GM10266 (cell line): ENCODE measurements at regions not wholly inside any gene's neighbourhood (a gene's known extent, or its start where the extent isn't known, plus 50 kb on each side); places are given as distances from the start of the nearest gene placed in this dataset.

Experiments
- DNase-seq: peaks from one replicate; pipeline ENCODE4 v3.0.0; 2012; ENCODE audit errors: extremely low spot score
- TF ChIP-seq, protein P1 (sequence below): IDR thresholded peaks from 2 replicates; pipeline ENCODE4 v1.5.1; 2012; ENCODE audit warnings: mild to moderate bottlenecking, low read depth; ENCODE audit not compliant: control insufficient read depth, insufficient read depth; ENCODE audit errors: missing control alignments

DNA sequence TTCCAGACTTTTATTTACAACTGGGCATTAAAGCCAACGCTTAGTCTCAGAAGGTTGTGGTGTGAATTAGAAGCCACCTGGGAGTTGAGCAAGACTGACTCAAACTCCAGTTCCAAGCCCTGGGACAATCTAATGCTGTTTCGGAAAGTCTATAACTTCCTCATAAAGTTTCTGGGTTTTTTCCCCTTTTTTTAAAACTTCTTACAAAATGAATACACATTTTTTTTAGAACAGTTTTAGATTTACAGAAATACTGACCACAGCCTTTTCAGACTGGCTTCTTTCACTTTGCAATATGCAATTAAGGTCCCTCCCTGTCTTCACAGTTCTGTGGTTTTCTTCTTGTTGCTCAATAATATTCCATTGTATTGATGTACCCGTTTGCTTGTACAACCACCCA is 115.9 kb upstream of the TWIST2 start:
- TF ChIP-seq, protein P1, sequence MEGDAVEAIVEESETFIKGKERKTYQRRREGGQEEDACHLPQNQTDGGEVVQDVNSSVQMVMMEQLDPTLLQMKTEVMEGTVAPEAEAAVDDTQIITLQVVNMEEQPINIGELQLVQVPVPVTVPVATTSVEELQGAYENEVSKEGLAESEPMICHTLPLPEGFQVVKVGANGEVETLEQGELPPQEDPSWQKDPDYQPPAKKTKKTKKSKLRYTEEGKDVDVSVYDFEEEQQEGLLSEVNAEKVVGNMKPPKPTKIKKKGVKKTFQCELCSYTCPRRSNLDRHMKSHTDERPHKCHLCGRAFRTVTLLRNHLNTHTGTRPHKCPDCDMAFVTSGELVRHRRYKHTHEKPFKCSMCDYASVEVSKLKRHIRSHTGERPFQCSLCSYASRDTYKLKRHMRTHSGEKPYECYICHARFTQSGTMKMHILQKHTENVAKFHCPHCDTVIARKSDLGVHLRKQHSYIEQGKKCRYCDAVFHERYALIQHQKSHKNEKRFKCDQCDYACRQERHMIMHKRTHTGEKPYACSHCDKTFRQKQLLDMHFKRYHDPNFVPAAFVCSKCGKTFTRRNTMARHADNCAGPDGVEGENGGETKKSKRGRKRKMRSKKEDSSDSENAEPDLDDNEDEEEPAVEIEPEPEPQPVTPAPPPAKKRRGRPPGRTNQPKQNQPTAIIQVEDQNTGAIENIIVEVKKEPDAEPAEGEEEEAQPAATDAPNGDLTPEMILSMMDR: no peak
- DNase-seq: no peak

- no peak for DNase-seq
- TF ChIP-seq, protein P1: no peak
Measured at GRCh38 chr2:238738917-238739316, 109.0 kb upstream of the TWIST2 start.

DNA sequence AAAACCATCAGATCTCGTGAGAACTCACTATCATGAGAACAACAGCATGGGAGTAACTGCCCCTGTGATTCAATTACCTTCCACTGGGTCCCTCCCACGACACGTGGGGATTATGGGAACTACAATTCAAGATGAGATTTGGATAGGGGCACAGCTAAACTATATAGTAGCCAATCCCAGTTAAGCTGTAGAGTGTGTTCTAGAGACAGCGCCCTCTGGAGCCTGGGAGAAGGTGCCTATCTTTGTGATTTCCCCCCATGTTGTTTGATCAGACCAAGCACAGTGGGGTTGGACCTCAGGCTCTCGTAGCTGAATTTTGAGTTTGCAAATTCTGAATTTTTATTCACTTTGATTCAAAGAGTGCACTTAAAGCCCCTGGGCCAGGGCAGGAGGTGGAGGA is 108.2 kb upstream of the TWIST2 start:
- TF ChIP-seq, protein P1: no peak
- DNase-seq: no peak

GRCh38 chr2:238741277-238741676 is 106.6 kb upstream of the TWIST2 start:
- TF ChIP-seq, protein P1: no peak
- DNase-seq: no peak

DNA sequence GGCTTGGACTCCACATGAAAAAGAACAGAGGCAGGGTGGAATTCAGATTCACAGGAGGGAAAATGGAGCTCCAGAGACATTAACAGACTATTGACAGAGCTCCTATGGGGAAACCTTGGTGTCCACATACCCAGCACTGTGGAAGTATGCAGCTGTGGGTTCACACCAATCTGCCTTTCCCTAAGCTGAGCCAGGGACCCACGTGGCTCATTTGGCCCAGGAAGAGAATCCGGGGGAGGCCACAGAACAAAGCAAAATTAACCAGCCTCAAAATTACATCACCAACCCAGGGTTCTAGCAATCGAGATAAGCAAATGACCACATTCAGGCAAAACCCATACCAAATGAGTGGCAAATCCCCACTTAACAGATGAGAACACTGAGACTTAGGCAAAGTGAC is 105.8 kb upstream of the TWIST2 start:
- TF ChIP-seq, protein P1: no peak
- DNase-seq: no peak

- DNase-seq: no peak
- TF ChIP-seq, protein P1: no peak
Measured at GRCh38 chr2:238742664-238743063, 105.2 kb upstream of the TWIST2 start.

GRCh38 chr2:238743243-238744065 is 104.4 kb upstream of the TWIST2 start:
- DNase-seq: no peak
- TF ChIP-seq, protein P1: no peak
